ENCODE measurements at regions not wholly inside any gene's neighbourhood (a gene's known extent, or its start where the extent isn't known, plus 50 kb on each side); places are given as distances from the start of the nearest gene placed in this dataset.

DNA sequence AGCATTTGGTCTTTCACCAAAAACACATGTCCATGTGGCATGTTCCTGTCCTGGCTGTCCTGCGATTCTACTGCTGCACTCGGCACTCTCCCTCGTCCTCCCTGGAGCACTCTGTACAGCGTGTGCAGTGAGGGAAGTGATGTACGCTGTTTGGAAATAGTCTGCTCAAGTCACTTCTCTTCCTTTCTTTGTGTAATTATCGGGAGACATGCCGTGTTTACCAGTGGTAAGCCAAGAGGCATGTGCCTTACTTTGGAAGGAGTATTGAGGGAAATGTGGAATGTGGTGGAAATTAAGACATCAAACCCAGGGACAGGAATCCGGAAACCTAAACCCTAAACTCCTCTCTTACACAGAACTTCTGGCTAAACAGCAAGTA is 268.5 kb upstream of the FOXQ1 start:
- no peak overlapping the region for H3K27ac Mint-ChIP-seq
- no peaks in the 10 kb centered on the region for H3K36me3 Mint-ChIP-seq
- no peak for ATAC-seq
- no peak for DNase-seq (ENCODE audit: low spot score)
- peaks cover 5% of the 10 kb centered on the region; the same call in 1 of the 2 replicates for H3K27me3 Mint-ChIP-seq (ENCODE audit: low read depth)
- H3K4me1 Mint-ChIP-seq: no peaks in the 10 kb centered on the region
- ChIA-PET POLR2A (no interaction called here), CTCF (no interaction called here)
- no peak overlapping the region for H3K4me3 Mint-ChIP-seq
- no peaks in the 10 kb centered on the region for H3K9me3 Mint-ChIP-seq
- TF ChIP-seq, protein P1, sequence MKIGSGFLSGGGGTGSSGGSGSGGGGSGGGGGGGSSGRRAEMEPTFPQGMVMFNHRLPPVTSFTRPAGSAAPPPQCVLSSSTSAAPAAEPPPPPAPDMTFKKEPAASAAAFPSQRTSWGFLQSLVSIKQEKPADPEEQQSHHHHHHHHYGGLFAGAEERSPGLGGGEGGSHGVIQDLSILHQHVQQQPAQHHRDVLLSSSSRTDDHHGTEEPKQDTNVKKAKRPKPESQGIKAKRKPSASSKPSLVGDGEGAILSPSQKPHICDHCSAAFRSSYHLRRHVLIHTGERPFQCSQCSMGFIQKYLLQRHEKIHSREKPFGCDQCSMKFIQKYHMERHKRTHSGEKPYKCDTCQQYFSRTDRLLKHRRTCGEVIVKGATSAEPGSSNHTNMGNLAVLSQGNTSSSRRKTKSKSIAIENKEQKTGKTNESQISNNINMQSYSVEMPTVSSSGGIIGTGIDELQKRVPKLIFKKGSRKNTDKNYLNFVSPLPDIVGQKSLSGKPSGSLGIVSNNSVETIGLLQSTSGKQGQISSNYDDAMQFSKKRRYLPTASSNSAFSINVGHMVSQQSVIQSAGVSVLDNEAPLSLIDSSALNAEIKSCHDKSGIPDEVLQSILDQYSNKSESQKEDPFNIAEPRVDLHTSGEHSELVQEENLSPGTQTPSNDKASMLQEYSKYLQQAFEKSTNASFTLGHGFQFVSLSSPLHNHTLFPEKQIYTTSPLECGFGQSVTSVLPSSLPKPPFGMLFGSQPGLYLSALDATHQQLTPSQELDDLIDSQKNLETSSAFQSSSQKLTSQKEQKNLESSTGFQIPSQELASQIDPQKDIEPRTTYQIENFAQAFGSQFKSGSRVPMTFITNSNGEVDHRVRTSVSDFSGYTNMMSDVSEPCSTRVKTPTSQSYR (CRISPR knock-in tag; IDR thresholded peaks at IDR 0.05): no peak
- no peak for TF ChIP-seq ATF1 (CRISPR knock-in tag; IDR thresholded peaks at IDR 0.05)
- TF ChIP-seq, protein P2, sequence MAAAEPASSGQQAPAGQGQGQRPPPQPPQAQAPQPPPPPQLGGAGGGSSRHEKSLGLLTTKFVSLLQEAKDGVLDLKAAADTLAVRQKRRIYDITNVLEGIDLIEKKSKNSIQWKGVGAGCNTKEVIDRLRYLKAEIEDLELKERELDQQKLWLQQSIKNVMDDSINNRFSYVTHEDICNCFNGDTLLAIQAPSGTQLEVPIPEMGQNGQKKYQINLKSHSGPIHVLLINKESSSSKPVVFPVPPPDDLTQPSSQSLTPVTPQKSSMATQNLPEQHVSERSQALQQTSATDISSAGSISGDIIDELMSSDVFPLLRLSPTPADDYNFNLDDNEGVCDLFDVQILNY (CRISPR knock-in tag; IDR thresholded peaks at IDR 0.05): no peak
- TF ChIP-seq KAT7 (CRISPR knock-in tag; IDR thresholded peaks at IDR 0.05; ENCODE audit: borderline replicate concordance): no peak
- TF ChIP-seq MXD4 (CRISPR knock-in tag; IDR thresholded peaks at IDR 0.05; ENCODE audit: borderline replicate concordance): no peak
- TF ChIP-seq, protein P3, sequence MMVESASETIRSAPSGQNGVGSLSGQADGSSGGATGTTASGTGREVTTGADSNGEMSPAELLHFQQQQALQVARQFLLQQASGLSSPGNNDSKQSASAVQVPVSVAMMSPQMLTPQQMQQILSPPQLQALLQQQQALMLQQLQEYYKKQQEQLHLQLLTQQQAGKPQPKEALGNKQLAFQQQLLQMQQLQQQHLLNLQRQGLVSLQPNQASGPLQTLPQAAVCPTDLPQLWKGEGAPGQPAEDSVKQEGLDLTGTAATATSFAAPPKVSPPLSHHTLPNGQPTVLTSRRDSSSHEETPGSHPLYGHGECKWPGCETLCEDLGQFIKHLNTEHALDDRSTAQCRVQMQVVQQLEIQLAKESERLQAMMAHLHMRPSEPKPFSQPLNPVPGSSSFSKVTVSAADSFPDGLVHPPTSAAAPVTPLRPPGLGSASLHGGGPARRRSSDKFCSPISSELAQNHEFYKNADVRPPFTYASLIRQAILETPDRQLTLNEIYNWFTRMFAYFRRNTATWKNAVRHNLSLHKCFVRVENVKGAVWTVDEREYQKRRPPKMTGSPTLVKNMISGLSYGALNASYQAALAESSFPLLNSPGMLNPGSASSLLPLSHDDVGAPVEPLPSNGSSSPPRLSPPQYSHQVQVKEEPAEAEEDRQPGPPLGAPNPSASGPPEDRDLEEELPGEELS (CRISPR knock-in tag; IDR thresholded peaks at IDR 0.05): no peak

DNA sequence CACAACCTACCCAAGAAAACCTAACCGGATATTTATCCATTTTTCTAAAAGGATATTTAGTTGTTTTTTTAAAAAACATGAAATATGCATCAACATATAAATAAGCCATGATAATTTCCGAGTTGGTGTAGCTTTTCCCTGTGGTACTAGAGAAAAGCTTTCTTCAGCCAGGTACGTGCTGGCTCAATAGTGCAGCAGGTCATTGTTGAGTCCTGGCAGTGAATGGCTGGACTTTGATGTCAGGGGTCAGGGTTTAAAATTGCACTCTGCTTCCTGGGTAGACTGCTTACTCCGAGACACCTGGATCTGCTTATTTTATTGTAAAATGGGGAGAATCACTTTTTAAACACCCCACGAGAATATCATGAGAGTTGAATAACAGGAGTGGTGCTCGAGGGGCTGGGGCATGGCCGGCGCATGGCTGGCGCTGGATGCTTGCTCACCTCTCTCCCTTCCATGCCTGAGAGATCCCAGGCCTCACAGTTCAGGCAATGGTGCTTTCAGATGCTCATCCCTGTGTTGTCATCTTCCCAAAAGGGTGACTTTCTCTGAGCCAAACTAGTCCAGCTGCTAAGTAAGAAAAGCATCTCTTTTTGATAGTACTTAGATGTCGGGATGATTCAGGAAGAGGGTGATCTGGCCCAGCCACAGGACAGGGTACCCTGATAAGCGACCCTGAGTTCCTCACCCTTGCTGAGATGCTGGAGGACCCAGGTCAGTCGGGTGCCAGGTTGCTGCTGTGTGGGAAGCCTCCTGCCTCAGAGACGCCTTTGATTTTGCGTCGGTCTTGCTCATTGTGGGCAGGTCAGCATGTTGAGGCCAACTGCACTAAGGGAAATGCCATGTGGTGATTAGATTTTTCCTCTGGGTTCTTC is 269.1 kb upstream of the FOXQ1 start:
- no peak for DNase-seq (ENCODE audit: low spot score)
- ChIA-PET CTCF (no interaction called here), POLR2A (no interaction called here)
- Mint-ChIP-seq H3K27ac (no peak overlapping the region), H3K9me3 (no peaks in the 10 kb centered on the region), H3K36me3 (no peaks in the 10 kb centered on the region), H3K27me3 (ENCODE audit: low read depth) (peaks cover 5% of the 10 kb centered on the region; the same call in 1 of the 2 replicates), H3K4me3 (no peak overlapping the region), H3K4me1 (no peaks in the 10 kb centered on the region)
- ATAC-seq: no peak
- TF ChIP-seq NR3C1 (CRISPR knock-in tag; conservative IDR thresholded peaks at IDR 0.05; ENCODE audit: low read depth): no peak
- TF ChIP-seq ESRRA (CRISPR knock-in tag; IDR thresholded peaks at IDR 0.05; ENCODE audit: borderline replicate concordance): no peak
- TF ChIP-seq HMGA2 (CRISPR knock-in tag; IDR thresholded peaks at IDR 0.05): no peak
- TF ChIP-seq, protein P4, sequence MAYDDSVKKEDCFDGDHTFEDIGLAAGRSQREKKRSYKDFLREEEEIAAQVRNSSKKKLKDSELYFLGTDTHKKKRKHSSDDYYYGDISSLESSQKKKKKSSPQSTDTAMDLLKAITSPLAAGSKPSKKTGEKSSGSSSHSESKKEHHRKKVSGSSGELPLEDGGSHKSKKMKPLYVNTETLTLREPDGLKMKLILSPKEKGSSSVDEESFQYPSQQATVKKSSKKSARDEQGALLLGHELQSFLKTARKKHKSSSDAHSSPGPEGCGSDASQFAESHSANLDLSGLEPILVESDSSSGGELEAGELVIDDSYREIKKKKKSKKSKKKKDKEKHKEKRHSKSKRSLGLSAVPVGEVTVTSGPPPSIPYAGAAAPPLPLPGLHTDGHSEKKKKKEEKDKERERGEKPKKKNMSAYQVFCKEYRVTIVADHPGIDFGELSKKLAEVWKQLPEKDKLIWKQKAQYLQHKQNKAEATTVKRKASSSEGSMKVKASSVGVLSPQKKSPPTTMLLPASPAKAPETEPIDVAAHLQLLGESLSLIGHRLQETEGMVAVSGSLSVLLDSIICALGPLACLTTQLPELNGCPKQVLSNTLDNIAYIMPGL (CRISPR knock-in tag; IDR thresholded peaks at IDR 0.05): no peak
- TF ChIP-seq, protein P5, sequence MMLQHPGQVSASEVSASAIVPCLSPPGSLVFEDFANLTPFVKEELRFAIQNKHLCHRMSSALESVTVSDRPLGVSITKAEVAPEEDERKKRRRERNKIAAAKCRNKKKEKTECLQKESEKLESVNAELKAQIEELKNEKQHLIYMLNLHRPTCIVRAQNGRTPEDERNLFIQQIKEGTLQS (CRISPR knock-in tag; conservative IDR thresholded peaks at IDR 0.05): no peak
- no peak for TF ChIP-seq ZNF263 (CRISPR knock-in tag; IDR thresholded peaks at IDR 0.05; ENCODE audit: low read depth)
- no peak for TF ChIP-seq ZNF671 (CRISPR knock-in tag; IDR thresholded peaks at IDR 0.05)
- TF ChIP-seq, protein P6, sequence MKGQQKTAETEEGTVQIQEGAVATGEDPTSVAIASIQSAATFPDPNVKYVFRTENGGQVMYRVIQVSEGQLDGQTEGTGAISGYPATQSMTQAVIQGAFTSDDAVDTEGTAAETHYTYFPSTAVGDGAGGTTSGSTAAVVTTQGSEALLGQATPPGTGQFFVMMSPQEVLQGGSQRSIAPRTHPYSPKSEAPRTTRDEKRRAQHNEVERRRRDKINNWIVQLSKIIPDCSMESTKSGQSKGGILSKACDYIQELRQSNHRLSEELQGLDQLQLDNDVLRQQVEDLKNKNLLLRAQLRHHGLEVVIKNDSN (CRISPR knock-in tag; IDR thresholded peaks at IDR 0.05): no peak
- TF ChIP-seq ATF1 (CRISPR knock-in tag; IDR thresholded peaks at IDR 0.05): no peak
- no peak for TF ChIP-seq ZNF396 (CRISPR knock-in tag; IDR thresholded peaks at IDR 0.05; ENCODE audit: borderline replicate concordance)
- TF ChIP-seq TEAD1 (CRISPR knock-in tag; IDR thresholded peaks at IDR 0.05): no peak
